GM18861 (cell line): ENCODE measurements at regions not wholly inside any gene's neighbourhood (a gene's known extent, or its start where the extent isn't known, plus 50 kb on each side); places are given as distances from the start of the nearest gene placed in this dataset.
"Not testable (repeated sequence)": the region's sequence is repeated elsewhere in the genome, so short reads cannot be mapped to it uniquely, and the experiment has no call there.

Experiments used
- ATAC-seq: cut with Tn5 transposase; IDR thresholded peaks from one replicate; pipeline ENCODE4 v1.9.1; 2021; ENCODE audit not compliant: unreplicated experiment

DNA sequence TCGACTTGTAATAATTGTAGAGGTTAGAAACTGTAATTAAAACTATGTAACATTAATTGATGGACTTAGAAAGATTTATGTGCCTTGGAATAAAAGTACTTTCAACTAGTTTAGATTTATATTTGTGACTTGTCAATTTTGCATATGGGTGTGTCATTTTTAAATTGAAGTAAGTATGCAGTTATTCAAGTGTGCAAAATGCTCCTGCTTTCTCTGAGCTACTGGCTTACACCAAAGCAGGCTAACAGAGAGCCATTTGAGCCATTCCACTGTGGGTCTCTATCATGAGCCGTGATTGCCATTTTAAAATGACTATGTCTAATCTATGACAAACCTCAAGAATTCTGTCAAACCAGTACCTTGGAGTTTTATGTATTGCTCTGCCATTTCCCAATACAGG lies 345.0 kb upstream of the MDFIC2 start:
- no peak for ATAC-seq

DNA sequence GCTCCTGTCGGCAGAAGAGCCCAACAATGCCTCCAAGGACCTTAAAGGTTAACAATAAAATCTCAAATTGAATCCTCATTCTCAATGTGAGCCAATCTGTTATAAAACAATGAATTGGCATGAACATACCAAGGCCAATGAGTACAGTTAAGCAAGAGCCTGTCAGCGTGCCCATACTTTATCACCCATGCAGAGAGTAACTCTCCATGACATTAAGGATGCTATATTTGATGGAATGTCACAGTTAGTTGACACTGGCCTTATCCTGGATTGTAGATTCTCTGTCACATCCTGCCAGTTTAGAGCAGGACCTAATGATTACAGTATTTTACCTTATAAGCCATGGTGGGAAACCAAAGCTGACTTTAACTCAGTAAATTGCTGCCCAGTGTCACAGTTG lies 335.4 kb upstream of the MDFIC2 start:
- no peak for ATAC-seq

DNA sequence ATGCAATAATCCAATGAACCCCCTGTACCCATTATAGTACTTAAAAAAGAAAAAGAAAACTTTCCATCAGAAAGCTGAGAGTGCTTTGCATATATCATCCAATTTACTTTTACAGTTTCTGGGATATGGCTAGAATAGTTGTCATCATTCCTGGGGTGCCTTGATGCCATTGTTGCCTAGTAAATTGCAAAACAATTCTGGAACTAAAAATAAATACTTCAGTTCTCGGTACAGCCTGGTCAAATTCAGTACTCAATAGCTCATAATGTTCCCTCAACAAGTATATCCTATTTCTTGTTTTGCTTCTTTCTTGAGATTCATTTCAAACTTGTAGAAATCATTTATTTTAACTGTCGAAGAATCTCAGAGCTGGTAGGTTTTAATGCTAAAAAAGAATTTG lies 334.7 kb upstream of the MDFIC2 start:
- ATAC-seq = no peak

DNA sequence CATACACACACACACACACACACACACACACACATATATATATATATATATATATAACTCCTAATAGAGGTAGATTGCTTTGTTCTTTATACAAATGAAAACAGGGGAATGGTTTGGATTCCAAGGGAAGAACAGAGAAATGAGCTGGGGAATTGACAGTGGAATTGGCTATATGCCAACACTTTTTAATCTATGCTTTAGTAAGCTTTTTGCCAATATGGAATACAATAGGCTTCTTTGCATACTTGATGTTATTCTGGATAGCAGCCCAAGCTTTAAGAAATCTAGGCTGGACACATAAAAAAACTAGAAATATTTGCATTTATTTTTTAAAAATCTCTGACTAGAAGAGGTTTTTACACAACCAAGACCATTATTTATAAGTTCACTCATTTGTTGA lies 334.2 kb upstream of the MDFIC2 start:
- ATAC-seq = no peak

DNA sequence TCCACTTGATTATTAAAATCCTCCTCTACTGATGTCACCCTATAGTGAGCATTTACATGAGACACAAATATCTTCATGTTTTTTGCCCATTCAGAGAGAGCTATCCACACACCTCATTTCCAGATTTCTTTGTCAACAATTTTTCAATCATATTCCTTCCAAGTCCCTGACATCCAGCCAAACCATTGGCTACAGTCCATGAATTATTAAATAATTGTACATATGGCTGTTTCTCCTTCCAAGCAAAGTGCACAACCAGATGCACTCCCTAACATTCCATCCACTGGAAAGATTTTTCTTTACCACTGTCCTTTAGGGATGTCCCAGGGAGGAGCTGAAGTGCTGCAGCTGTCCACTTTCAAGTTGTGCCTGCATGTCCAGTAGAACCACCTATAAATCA lies 328.0 kb upstream of the MDFIC2 start:
- ATAC-seq = no peak

DNA sequence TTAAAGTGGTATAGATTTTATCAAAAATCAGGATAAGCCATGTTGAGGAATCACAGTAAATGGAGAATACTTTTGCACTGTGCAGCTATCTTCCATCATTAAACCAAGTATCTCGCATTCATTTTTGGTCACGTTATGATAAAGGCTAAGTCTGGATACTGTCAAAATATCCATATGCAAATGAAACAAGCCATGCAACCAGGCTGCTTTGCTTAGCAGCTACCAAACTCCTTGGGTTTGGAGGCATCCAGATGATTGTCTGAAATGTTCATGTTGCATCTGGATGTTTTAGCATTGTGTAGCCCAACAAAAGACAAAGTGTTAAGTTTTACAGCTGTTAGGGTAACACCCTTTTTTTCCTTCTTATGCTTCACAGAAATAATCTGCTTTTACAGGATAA lies 322.9 kb upstream of the MDFIC2 start:
- no peak for ATAC-seq

DNA sequence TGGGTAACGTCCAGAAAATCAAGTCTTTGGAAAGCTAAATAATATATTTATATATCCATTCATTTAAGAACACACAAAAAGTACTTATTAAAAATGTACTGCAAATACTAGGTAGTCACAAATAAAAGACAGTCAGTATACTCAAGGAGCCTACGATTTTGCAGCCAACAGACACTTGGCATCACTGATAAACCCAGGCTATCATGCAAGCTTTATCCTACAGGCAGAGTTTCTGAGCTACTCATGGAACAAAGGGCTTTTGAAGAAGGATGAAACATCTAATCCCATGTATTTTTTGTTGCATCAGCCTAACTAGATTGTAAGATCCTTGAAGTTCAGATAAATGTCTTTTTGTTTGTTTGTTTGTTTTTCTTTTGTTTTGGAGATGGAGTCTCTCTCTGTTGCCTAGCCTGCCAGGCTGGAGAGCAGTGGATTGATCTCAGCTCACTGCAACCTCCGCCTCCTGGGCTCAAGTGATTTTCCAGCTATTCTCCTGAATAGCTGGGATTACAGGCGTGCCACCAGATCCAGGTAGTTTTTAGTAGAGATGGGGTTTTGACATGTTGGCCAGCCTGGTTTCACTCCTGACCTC lies 319.4 kb upstream of the MDFIC2 start:
- no peak for ATAC-seq

DNA sequence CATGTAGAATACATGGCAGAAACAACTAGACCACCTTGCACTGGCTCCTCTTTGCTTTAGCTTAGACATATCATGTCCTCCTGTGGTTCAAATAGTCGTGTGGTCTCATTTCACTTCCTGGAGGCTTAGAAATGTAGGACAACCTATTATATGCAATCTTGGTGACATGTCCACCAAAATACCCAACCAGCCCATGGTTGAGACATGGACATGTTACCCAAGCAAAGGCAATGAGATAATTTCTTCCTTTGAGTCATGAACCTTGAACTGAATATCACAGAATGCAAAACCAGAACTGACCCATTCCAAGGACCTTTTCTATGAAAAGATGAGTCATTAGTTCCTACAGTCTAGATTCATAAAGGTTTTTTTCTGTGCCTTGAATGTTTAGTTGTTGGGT lies 309.0 kb upstream of the MDFIC2 start:
- ATAC-seq = no peak

DNA sequence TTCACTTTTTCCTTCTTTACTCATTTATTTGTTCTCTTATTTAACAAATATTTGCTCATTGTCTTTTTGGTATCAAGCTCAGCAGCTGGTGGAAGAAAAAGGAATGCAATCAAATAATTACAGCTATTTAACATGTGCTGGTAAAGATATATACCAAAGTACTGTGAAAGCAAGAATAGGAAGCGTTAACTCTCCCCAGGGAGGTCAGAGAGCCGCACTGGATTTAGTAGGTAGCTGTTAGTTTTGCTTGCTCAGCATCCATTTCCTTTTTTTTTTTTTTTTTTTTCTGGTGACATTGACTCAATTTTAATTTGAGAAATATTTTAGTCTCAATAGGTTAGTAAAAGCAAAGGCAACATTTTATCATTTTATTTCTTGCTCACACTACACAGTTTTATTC lies 308.5 kb upstream of the MDFIC2 start:
- ATAC-seq = no peak

DNA sequence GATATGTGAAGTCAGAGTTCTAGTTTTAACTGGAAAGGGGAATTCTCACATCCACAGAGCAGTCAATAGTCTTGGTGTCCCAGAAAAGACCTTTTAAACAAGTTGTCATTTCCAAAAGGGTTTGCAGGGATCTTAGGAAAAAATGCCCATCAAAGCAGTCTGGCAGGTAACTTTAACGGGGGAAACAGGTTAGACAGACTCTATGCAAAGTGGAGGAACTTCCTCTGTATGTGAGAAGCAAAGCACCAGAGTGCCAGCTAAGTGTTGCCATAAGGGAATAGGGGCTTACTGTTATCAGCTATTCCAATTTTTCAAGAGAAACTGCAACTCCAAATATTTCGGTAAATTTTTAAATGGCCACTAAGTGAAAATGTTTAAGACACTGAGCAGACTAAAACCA lies 307.9 kb upstream of the MDFIC2 start:
- ATAC-seq = no peak

DNA sequence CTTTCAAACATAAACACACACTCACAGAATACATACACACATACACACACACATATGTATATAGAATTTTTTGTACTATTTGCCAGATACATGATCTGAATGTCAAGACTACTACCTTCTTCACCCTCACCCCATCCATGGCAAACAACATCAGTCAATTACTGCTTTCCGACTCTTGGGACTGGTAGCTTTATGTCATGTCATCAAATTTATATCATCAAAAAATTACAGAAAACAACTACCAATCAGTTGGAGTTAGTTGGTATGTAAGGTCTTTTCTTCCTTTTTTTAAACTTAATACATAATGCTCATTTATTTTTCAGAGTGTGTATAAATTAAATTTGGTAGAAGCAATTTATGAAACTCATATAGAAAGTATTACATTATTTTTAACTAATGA lies 305.7 kb upstream of the MDFIC2 start:
- no peak for ATAC-seq

DNA sequence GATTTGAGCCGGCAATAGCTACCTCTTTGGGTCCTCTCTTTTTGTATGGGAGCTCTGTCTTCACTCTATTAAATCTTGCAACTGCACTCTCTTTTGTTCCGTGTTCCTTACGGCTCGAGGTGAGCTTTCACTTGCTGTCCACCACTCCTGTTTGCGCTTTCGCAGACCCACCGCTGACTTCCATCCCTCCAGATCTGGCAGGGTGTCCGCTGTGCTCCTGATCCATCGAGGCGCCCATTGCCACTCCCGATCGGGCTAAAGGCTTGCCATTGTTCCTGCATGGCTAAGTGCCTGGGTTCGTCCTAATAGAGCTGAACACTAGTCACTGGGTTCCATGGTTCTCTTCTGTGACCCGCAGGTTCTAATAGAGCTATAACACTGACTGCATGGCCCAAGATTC lies 304.9 kb upstream of the MDFIC2 start:
- not testable (repeated sequence) for ATAC-seq

DNA sequence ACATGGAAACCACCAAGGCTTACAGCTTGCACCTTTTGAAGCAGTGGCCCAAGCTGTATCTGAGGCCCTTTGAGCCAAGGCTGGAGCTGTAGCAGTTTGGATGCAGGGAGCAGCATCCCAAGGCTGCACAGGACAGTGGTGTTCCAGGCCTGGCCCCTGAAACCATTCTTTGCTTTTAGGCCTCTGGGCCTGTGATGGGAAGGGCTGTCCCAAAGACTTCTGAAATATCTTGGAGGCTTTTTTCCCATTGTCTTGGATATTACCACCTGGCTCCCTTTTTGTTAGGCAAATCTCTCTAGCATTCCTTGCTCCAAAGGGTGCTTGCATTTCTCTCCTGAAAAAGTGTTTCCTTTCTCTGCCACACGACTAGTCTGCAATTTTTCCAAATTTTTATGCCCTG lies 302.8 kb upstream of the MDFIC2 start:
- no peak for ATAC-seq

DNA sequence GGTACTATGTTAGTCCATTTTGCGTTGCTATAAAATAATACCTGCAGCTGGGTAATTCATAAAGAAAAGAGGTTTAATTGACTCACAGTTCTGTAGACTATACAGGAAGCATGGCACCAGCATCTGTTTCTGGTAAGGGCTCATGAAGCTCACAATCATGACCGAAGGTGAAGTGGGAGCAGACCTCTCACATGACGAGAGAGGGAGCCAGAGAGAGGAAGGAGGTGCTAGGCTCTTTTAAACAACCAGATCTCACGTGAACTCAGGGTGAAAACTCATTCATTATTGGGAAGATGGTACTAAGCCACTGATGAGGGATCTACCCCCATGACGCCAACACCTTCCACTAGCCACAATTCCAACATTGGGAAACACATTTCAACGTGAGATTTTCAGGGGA lies 301.7 kb upstream of the MDFIC2 start:
- no peak for ATAC-seq

DNA sequence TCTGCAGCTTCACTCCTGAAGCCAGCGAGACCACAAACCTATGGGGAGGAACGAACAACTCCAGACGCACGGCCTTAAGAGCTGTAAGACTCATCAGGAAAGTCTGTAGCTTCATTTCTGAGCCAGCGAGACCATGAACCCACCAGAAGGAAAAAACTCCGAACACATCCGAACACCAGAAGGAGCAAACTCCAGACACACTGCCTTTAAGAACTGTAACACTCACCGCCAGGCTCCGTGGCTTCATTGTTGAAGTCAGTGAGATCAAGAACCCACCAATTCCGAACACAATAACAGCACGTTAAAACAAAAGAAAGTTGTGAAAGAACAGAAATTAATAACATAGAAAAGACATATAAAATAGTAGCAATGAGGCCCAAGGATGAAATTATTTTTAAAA lies 300.5 kb upstream of the MDFIC2 start:
- ATAC-seq = no peak

DNA sequence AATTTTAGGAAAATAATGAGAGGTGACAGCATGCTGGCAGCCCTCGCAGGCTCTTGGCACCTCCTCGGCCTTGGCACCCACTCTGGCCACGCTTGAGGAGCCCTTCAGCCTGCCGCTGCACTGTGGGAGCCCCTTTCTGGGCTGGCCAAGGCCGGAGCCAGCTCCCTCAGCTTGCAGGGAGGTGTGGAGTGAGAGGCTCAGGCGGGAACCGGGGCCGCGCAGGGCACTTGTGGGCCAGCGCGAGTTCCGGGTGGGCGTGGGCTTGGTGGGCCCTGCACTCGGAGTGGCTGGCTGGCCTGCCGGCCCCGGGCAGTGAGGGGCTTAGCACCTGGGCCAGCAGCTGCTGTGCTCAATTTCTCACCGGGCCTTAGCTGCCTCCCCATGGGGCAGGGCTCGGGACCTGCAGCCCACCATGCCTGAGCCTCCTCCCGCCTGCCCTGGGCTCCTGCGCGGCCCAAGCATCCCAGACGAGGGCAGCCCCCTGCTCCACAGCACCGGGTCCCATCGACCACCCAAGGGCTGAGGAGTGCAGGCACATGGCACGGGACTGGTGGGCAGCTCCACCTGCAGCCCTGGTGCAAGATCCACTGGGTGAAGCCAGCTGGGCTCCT lies 299.3 kb upstream of the MDFIC2 start:
- not testable (repeated sequence) for ATAC-seq

DNA sequence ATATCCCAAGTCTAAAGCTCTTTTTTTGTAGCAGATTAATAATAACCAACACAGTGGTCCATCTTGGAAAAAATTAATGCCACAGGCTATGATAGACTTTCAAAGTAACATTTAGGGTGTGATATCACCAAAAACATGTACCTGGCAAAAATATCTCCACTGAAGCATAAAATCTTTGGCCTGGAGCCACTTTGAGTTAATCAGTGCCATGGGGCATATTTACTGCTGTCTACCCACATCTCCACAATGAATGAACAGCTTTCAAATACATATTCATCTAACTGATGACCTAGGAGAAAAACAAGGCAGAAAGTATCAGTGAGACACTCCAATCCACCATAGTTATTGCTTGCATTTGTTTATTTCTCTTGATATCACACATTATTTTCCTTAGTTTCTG lies 296.0 kb upstream of the MDFIC2 start:
- no peak for ATAC-seq

DNA sequence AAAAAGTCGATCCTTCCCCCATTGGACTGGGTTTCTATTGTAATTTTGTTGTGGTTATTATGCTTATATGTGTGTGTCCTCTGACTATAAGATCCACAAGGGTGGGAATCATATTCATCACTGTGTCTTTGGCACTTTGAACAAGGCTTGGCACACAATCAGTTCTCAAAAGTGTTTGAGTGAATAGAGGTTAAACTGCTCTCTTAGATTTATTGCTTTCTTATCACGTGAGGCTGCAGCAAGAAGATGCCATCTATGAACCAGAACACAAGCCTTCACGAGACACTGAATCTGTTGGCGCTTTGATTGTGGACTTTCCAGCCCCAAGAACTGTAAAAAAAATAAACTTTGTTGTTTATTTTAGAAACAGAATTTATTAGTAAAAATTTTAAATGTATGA lies 295.0 kb upstream of the MDFIC2 start:
- no peak for ATAC-seq

DNA sequence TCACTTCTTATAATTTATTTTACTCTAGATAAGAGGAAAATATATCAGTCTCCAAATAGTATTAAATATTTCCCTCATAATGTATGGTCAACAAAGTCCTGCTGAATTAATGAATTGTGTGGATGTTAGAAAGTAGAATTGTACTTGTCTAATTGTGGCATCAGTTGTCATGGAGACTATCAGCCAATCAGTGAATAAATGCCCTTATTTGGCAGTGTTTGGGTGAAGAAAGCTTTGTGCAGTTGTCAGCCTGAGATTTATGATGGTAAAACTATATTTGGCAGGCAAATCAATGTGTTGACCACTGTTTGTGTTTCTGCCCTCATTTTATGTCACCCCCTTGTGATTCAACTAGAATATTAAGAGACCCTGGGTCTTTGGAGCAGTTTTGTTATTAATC lies 293.6 kb upstream of the MDFIC2 start:
- no peak for ATAC-seq

DNA sequence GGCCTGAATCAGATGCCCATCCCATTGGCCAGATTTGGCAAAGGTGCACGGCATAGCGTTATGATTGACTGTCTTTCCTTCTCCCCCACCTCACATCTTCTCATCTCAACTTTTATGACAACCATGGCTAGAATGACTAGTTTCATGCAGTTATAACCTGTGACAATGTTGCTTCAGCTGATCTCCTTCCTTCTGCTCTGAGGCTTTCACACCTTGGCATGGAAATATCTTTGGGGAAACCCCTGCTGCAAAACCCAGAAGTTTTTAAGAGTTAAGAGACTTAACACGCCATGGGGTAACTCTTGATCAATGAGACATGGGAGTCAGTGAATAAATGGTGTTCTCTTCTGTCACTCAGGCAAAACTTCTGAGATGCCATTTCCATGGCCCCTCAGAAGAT lies 290.7 kb upstream of the MDFIC2 start:
- no peak for ATAC-seq

DNA sequence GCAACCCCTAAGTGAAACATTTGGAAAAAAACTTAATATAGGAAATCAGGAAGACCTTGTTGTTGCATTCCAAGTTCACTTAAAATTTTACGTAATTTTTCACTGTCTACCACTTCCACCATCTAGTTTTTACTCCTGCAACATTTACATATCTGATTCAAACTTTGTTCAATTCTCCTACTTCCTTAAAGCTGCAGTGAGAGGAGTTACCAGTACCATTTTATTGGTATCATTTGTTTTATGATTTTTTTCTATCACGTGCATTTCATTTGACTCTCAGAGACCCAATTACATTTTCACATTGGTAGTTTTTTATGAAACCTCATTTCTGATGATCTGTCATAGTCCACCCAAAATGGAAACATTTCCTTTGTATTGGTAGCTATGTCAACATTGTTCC lies 284.9 kb upstream of the MDFIC2 start:
- no peak for ATAC-seq

DNA sequence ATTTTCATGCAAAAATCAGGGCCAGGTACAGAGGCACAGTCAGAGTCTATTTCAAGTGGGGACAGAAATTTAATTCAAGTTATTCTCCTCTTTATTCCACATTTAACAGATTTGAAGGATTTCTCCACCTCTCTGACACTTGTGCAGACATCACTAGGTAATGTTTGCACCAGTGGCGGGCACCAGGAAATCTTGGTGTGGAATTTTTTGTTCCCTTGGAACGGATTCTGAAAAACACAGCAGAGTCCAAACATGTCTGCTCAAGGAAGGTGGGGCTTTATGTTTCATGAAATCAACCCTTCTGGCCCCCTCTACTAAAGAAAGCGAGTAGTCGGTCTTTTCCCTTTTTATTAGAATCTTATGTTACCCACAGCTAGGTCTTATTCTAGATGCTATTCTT lies 271.2 kb upstream of the MDFIC2 start:
- ATAC-seq = no peak

DNA sequence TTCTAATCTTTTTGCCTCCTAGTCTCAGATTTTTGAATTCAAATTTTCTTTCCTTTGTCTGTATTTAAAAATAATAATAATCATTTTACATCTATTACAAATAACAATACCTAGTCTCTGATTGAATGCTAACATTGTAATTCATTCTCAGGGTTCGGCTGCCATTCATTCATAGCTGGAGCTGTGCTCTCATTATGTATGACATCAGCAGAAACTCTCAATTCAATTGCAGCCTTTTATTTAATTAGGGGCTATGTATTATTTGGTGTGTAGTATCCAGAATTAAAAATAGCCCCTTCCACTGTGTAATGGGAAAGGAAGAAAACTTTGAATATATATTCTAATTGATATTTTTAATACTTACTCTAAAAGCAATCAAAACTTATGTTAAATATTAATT lies 270.4 kb upstream of the MDFIC2 start:
- no peak for ATAC-seq
